ENCODE measurements at regions not wholly inside any gene's neighbourhood (a gene's known extent, or its start where the extent isn't known, plus 50 kb on each side); places are given as distances from the start of the nearest gene placed in this dataset.

GRCh38 chr4:12071316-12071715, 642.6 kb upstream of the HS3ST1 start:
- H3K4me1 ChIP-seq (ENCODE audit: insufficient read depth, low read length) = no peaks in the 10 kb centered on the region
- H3K79me2 ChIP-seq (ENCODE audit: insufficient read depth, low read length) = no peaks in the 10 kb centered on the region
- H3K36me3 ChIP-seq (replicated peaks in 1 of 2; ENCODE audit: control insufficient read depth in 1 of 2, insufficient read depth in 2 of 2, low read length in 2 of 2) = no peaks in the 10 kb centered on the region
- no TSS peak for BruUV-seq (replicated peaks)
- peaks cover 90% of the 10 kb centered on the region for H3K9me3 ChIP-seq (ENCODE audit: low read length)
- FAIRE-seq = no peak
- intact Hi-C loops (cut with micrococcal nuclease; ENCODE audit: unreplicated experiment) (no loop called here), in situ Hi-C loops (cut with HindIII; ENCODE audit: extremely low pct_ligation_motif_present, low pct_unique_long_range_greater_than_20kb) (no loop called here)
- ChIA-PET POLR2A (no interaction called here), CTCF (ENCODE audit: low intra/inter-chr PET ratio, low total read pairs) (no interaction called here)
- no peak for TF ChIP-seq ATF1 (CRISPR knock-in tag; IDR thresholded peaks at IDR 0.05)
- no peak for TF ChIP-seq PAF1 (CRISPR knock-in tag; IDR thresholded peaks at IDR 0.05)
- TF ChIP-seq RCOR2 (CRISPR knock-in tag; IDR thresholded peaks at IDR 0.05) = no peak
- no peak for TF ChIP-seq UBTF (CRISPR knock-in tag; IDR thresholded peaks at IDR 0.05)
- no peak for TF ChIP-seq ZNF770 (CRISPR knock-in tag; IDR thresholded peaks at IDR 0.05)
- no peak for TF ChIP-seq SP140L (CRISPR knock-in tag; IDR thresholded peaks at IDR 0.05; ENCODE audit: borderline replicate concordance)
- TF ChIP-seq ELF4 (CRISPR knock-in tag; IDR thresholded peaks at IDR 0.05; ENCODE audit: borderline replicate concordance) = no peak
- H4K20me1 ChIP-seq (ENCODE audit: insufficient read depth, low read length) = no peaks in the 10 kb centered on the region
- no peak overlapping the region for H3K4me2 ChIP-seq (ENCODE audit: low read depth, low read length)
- DNase-seq (ENCODE audit: low spot score) = no peak
- no peaks in the 10 kb centered on the region for H3K27me3 ChIP-seq (ENCODE audit: control insufficient read depth in 1 of 2, insufficient read depth in 2 of 2, low read length in 2 of 2)
- no peak overlapping the region for H2AFZ ChIP-seq (ENCODE audit: low read length)
- H3K4me3 ChIP-seq (replicated peaks in 1 of 3; ENCODE audit: insufficient read depth in 1 of 3, low read depth in 2 of 3, low read length in 3 of 3) = no peak overlapping the region
- ATAC-seq = no peak
- WGBS (ENCODE audit: low lambda C conversion rate) = 15% methylated on average over 2 of the region's 2 CpGs
- no peak overlapping the region for H3K27ac ChIP-seq (ENCODE audit: extremely low read length, insufficient read depth, low read length)
- no peak overlapping the region for H3K9ac ChIP-seq (ENCODE audit: insufficient read depth, low read depth, low read length)

Measured in HepG2 (cell line).